B cell (primary cell): ENCODE measurements at regions not wholly inside any gene's neighbourhood (a gene's known extent, or its start where the extent isn't known, plus 50 kb on each side); places are given as distances from the start of the nearest gene placed in this dataset.

Experiments
- ATAC-seq: fragments of 200-7000 bp; cut with Tn5 transposase; one replicate; pipeline ENCODE4 v1.10.0; 2021; ENCODE audit warnings: low read depth, mild to moderate bottlenecking, moderate number of reproducible peaks, moderate library complexity
- CTCF ChIA-PET: fragments of 350-600 bp; sonication (Branson Sonifier 250); formaldehyde crosslinking; loops from one replicate; lab custom pipeline; 2021; ENCODE audit warnings: antibody characterized with exemption, inconsistent platforms; lab: Charles Lee
- POLR2A ChIA-PET: fragments of 350-600 bp; sonication (Branson Sonifier 250); formaldehyde crosslinking; loops from one replicate; lab custom pipeline; 2021; ENCODE audit warnings: antibody characterized with exemption; lab: Charles Lee
- DNase-seq: peaks from one replicate; pipeline ENCODE4 v3.0.0; 2013
- H2AFZ ChIP-seq: 2 replicates; pipeline ENCODE4 v1.6.1; 2012; ENCODE audit warnings: mild to moderate bottlenecking, low read depth, low read length; ENCODE audit not compliant: insufficient read depth, poor library complexity, severe bottlenecking
- H3K27ac ChIP-seq, 2 donors: 1 replicate in 1 of 2; 2 replicates in 1 of 2; pipeline ENCODE4 v1.5.1; 2012 to 2013; ENCODE audit warnings: low read length in 2 of 2, mild to moderate bottlenecking in 2 of 2, moderate library complexity in 1 of 2
- H3K27me3 ChIP-seq, 4 experiments: fragments of 200-600 bp in 1 of 4; sonication (generic) in 1 of 4; replicated peaks in 1 of 4; 1 replicate in 2 of 4; 2 replicates in 2 of 4; pipeline versions ENCODE4 v1.6.1 to v1.7.0; 2013 to 2016; ENCODE audit warnings: low read length in 3 of 4, mild to moderate bottlenecking in 2 of 4, mixed read lengths in 1 of 4, moderate library complexity in 1 of 4; ENCODE audit not compliant: insufficient read depth in 4 of 4, control insufficient read depth in 3 of 4; ENCODE audit errors: control extremely low read depth in 1 of 4
- H3K36me3 ChIP-seq, 2 experiments: replicated peaks in 1 of 2; 1 replicate in 1 of 2; 2 replicates in 1 of 2; pipeline versions ENCODE4 v1.6.1 to v1.7.1; 2013; ENCODE audit warnings: low read length in 1 of 2; ENCODE audit not compliant: insufficient read depth in 2 of 2, control insufficient read depth in 1 of 2; ENCODE audit errors: control extremely low read depth in 1 of 2, extremely low read depth in 1 of 2
- H3K4me1 ChIP-seq, 2 donors: fragments of 200-600 bp in 1 of 2; sonication (generic) in 1 of 2; 1 replicate in 1 of 2; 2 replicates in 1 of 2; pipeline versions ENCODE4 v1.5.1 to v1.6.1; 2013 to 2017; ENCODE audit warnings: low read length in 2 of 2; ENCODE audit not compliant: control insufficient read depth in 2 of 2, insufficient read depth in 2 of 2
- H3K4me2 ChIP-seq: replicated peaks from 2 replicates; pipeline ENCODE3; 2012; ENCODE audit warnings: mild to moderate bottlenecking, low read depth, low read length; ENCODE audit not compliant: poor library complexity, severe bottlenecking
- H3K4me3 ChIP-seq, 5 experiments: fragments of 200-600 bp in 1 of 5; sonication (generic) in 1 of 5; 1 replicate in 3 of 5; 2 replicates in 2 of 5; pipeline versions ENCODE4 v1.5.1 to v1.7.0; 2011 to 2016; ENCODE audit warnings: low read length in 4 of 5, mild to moderate bottlenecking in 4 of 5, low read depth in 2 of 5, control low read depth in 1 of 5, moderate library complexity in 1 of 5; ENCODE audit not compliant: insufficient read depth in 1 of 5; ENCODE audit errors: control extremely low read depth in 1 of 5, extremely low read depth in 1 of 5
- H3K79me2 ChIP-seq: fragments of 200-600 bp; sonication (generic); one replicate; pipeline ENCODE4 v1.6.0; 2016; ENCODE audit warnings: low read length; ENCODE audit not compliant: control insufficient read depth, insufficient read depth
- H3K9ac ChIP-seq: fragments of 200-600 bp; sonication (generic); 2 replicates; pipeline ENCODE4 v1.6.1; 2017; ENCODE audit warnings: mild to moderate bottlenecking, low read length, moderate library complexity
- H3K9me3 ChIP-seq, 3 donors: one replicate each; pipeline versions ENCODE4 v1.6.1 to v1.7.1; 2013; ENCODE audit warnings: low read length in 2 of 3; ENCODE audit not compliant: control insufficient read depth in 2 of 3, insufficient read depth in 1 of 3; ENCODE audit errors: control extremely low read depth in 1 of 3
- H4K20me1 ChIP-seq: 2 replicates; pipeline ENCODE4 v1.6.0; 2012; ENCODE audit warnings: mild to moderate bottlenecking, low read length; ENCODE audit not compliant: insufficient read depth, control insufficient read depth, poor library complexity, severe bottlenecking
- H3K27ac Mint-ChIP-seq: one replicate; pipeline ENCODE4 v1.8.0; 2021; ENCODE audit warnings: mixed read lengths
- H3K27me3 Mint-ChIP-seq: one replicate; pipeline ENCODE4 v1.8.0; 2021; ENCODE audit warnings: mixed read lengths
- H3K4me1 Mint-ChIP-seq: one replicate; pipeline ENCODE4 v1.8.0; 2021; ENCODE audit warnings: mixed read lengths
- H3K4me3 Mint-ChIP-seq: one replicate; pipeline ENCODE4 v1.8.0; 2021; ENCODE audit warnings: mixed read lengths
- H3K9me3 Mint-ChIP-seq: one replicate; pipeline ENCODE4 v1.8.0; 2022; ENCODE audit warnings: mixed read lengths; ENCODE audit not compliant: insufficient read depth
- EZH2 ChIP-seq: IDR thresholded peaks from 2 replicates; pipeline ENCODE4 v1.6.1; 2012; ENCODE audit warnings: borderline replicate concordance, low read depth, mild to moderate bottlenecking, moderate library complexity, low read length; ENCODE audit not compliant: insufficient read depth, poor library complexity, severe bottlenecking
- WGBS: methylation state at CpG from one replicate; pipeline ENCODE4 v1.1.5; 2013; ENCODE audit warnings: missing lambda C conversion rate; ENCODE audit not compliant: insufficient coverage; 5-methylcytosine and 5-hydroxymethylcytosine counted together
- intact Hi-C: fragments of 100-400 bp; cut with micrococcal nuclease; formaldehyde crosslinking; loops from one replicate; pipeline ENCODE4 v1.10.0; 2022
- TF ChIP-seq, protein P1 (sequence below): fragments of 200-600 bp; IDR thresholded peaks from one replicate; pipeline ENCODE4 v1.8.0; 2022; ENCODE audit warnings: antibody characterized with exemption, mild to moderate bottlenecking

DNA sequence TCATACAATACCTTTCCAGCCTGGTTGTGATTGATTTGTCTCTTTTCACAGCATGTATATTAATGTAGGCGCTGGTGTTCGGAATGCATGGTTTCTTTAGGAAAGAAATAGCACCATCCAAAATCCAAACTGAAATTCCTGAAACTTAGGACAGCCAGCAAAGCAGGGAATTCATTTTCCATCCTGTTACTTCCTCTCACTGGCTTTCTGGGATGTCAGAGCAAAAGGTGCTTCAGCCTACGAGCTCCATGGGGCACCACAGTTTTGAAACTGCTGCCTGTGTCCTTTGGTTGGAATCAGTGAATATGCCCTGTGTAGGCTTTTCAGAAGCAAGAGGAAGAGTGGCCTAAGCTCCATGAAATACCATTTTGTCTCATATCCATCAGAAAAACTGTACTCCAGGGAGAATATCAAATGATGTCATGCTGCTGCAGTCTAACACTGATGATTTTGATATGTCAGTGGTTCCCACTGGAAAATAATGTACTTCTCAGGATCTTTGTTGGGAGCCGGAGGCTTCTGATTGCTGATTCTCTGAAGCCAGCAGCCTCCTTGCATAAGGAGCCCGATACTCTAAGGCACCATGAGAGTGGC, 117.8 kb upstream of the SERP2 start:
- Histone ChIP-seq H3K4me2 (no peak overlapping the region), H3K4me1 (peaks cover 19 to 22% of the 10 kb centered on the region in 2 donors), H3K36me3 (no peaks in the 10 kb centered on the region), H3K27me3 (no peaks in the 10 kb centered on the region), H3K9ac (no peak overlapping the region), H4K20me1 (no peaks in the 10 kb centered on the region), H2AFZ (no peak overlapping the region), H3K27ac (no peak overlapping the region), H3K9me3 (no peaks in the 10 kb centered on the region), H3K79me2 (no peaks in the 10 kb centered on the region), H3K4me3 (no peak overlapping the region)
- ATAC-seq (no peak), DNase-seq (no peak)
- Mint-ChIP-seq H3K27me3 (no peaks in the 10 kb centered on the region), H3K4me3 (no peak overlapping the region), H3K9me3 (no peaks in the 10 kb centered on the region), H3K27ac (no peak overlapping the region), H3K4me1 (peaks cover 23% of the 10 kb centered on the region)
- intact Hi-C loops, result loop anchor here (10.0 kb wide), 2 partner anchors 659 to 1059 kb away; no protein-coding TSS in a partner anchor
- no peak for TF ChIP-seq EZH2
- TF ChIP-seq, protein P1, sequence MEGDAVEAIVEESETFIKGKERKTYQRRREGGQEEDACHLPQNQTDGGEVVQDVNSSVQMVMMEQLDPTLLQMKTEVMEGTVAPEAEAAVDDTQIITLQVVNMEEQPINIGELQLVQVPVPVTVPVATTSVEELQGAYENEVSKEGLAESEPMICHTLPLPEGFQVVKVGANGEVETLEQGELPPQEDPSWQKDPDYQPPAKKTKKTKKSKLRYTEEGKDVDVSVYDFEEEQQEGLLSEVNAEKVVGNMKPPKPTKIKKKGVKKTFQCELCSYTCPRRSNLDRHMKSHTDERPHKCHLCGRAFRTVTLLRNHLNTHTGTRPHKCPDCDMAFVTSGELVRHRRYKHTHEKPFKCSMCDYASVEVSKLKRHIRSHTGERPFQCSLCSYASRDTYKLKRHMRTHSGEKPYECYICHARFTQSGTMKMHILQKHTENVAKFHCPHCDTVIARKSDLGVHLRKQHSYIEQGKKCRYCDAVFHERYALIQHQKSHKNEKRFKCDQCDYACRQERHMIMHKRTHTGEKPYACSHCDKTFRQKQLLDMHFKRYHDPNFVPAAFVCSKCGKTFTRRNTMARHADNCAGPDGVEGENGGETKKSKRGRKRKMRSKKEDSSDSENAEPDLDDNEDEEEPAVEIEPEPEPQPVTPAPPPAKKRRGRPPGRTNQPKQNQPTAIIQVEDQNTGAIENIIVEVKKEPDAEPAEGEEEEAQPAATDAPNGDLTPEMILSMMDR, result no peak
- 100% methylated on average over 2 of the region's 5 CpGs for WGBS
- CTCF ChIA-PET, result no interaction called here
- POLR2A ChIA-PET, result no interaction called here

DNA sequence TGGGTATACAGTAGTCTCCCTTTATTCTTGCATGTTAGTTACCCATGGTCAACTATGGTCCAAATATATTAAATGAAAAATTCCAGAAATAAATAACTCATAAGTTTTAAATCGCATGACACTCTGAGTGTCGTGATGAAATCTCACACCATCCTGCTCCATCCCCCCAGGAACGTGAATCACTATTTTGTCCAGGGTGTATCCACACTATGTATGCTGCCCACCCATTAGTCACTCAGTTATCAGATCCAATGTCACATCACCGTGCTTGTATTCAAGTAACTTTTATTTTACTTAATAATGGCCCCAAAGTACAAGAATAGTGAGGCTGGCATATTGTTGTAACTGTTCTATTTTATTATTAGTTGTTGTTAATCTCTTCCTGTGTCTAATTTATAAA, 115.8 kb upstream of the SERP2 start:
- H3K27ac ChIP-seq, result no peak overlapping the region
- H3K27me3 Mint-ChIP-seq, result no peaks in the 10 kb centered on the region
- no peaks in the 10 kb centered on the region for H3K27me3 ChIP-seq
- H3K4me3 Mint-ChIP-seq, result no peak overlapping the region
- H3K9ac ChIP-seq, result no peak overlapping the region
- H3K27ac Mint-ChIP-seq, result no peak overlapping the region
- peaks cover 24% of the 10 kb centered on the region for H3K4me1 Mint-ChIP-seq
- H3K36me3 ChIP-seq, result no peaks in the 10 kb centered on the region
- intact Hi-C loops, result loop anchor here (10.0 kb wide), 2 partner anchors 657 to 1057 kb away; no protein-coding TSS in a partner anchor
- H3K4me2 ChIP-seq, result no peak overlapping the region
- no peak overlapping the region for H3K4me3 ChIP-seq
- H3K9me3 ChIP-seq, result no peaks in the 10 kb centered on the region
- H4K20me1 ChIP-seq, result no peaks in the 10 kb centered on the region
- ChIA-PET CTCF (no interaction called here), POLR2A (no interaction called here)
- 92% methylated on average over 2 of the region's 4 CpGs for WGBS
- peaks cover 19 to 22% of the 10 kb centered on the region in 2 donors for H3K4me1 ChIP-seq
- TF ChIP-seq, protein P1, result no peak
- TF ChIP-seq EZH2, result no peak
- H3K9me3 Mint-ChIP-seq, result no peaks in the 10 kb centered on the region
- no peaks in the 10 kb centered on the region for H3K79me2 ChIP-seq
- no peak for DNase-seq
- H2AFZ ChIP-seq, result no peak overlapping the region
- no peak for ATAC-seq
